NAMALWA (cell line): ENCODE measurements at regions not wholly inside any gene's neighbourhood (a gene's known extent, or its start where the extent isn't known, plus 50 kb on each side); places are given as distances from the start of the nearest gene placed in this dataset.

Experiments used
- DNase-seq: peaks from one replicate; pipeline ENCODE4 v3.0.0-alpha.2; 2015; ENCODE audit warnings: low spot score

GRCh38 chr2:94939349-94939748 is 68.1 kb downstream of the TEKT4 start:
- no peak for DNase-seq

GRCh38 chr2:94947097-94948016 is 76.1 kb downstream of the TEKT4 start:
- no peak for DNase-seq

- DNase-seq: no peak
Observed at GRCh38 chr2:94955702-94956101, 69.8 kb upstream of the MAL start.

GRCh38 chr2:94956797-94957391 is 68.6 kb upstream of the MAL start:
- DNase-seq: peak; percentile 52

GRCh38 chr2:94958245-94958644 is 67.3 kb upstream of the MAL start:
- DNase-seq: no peak

GRCh38 chr2:94960266-94960665 is 65.2 kb upstream of the MAL start:
- DNase-seq: no peak

- DNase-seq: no peak
Observed at GRCh38 chr2:94960751-94961150, 64.8 kb upstream of the MAL start.

GRCh38 chr2:94964193-94964592 is 61.3 kb upstream of the MAL start:
- no peak for DNase-seq

- no peak for DNase-seq
Observed at GRCh38 chr2:94966689-94967088, 58.8 kb upstream of the MAL start.

GRCh38 chr2:94970353-94970752 is 55.2 kb upstream of the MAL start:
- no peak for DNase-seq
